ENCODE measurements at regions not wholly inside any gene's neighbourhood (a gene's known extent, or its start where the extent isn't known, plus 50 kb on each side); places are given as distances from the start of the nearest gene placed in this dataset.
"Not testable (repeated sequence)": the region's sequence is repeated elsewhere in the genome, so short reads cannot be mapped to it uniquely, and the experiment has no call there.

DNA sequence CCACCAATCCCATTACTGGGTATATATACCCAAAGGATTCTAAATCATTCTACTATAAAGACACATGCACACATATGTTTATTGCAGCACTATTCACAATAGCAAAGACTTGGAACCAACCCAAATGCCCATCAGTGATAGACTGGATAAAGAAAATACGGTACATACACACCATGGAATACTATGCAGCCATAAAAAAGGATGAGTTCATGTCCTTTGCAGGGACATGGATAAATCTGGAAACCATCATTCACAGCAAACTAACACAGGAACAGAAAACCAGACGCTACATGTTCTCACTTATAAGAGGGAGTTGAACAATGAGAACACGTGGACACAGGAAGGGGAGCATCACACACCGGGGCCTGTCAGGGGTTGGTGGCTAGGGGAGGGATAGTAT is 154.3 kb downstream of the TPBG start:
- not testable (repeated sequence) for DNase-seq

DNA sequence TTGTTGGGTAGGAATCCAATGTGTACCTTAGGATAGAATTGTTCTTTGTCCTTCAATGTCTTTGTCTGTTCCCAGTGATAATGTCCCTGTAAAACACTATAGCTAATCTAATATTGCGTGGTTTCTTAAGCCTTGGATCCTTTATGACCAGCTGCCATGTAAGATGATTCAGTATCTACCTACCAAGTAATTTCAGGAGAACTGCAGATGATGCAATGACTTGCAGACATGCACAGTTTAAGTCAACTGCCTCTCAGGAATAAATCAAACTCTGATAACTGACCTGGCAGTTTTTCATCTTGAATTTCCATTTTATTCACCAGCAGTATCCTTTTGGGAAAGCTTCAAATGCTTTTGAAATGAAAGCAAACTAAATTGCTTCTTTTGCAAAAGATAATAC is 157.8 kb downstream of the TPBG start:
- DNase-seq = no peak

GRCh38 chr6:82521861-82522260 is 158.2 kb downstream of the TPBG start:
- no peak for DNase-seq

DNA sequence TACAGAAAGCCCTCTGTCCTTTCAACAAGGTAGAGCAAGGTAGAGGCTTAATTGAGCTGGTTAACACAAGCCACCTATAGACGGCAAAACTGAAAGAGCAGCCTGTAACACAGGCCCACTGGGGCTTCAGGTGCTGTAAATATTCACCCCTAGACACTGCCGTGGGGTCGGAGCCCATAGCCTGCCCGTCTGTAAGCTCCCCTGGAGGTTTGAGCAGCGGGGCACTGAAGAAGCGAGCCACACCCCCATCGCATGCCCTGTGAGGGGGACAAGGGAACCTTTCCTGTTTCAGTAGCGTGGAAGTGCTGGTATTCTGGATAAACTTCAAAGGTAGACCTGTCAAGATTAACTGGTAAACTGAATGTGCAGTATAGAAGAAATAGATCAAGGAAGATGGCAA is 160.4 kb downstream of the TPBG start:
- DNase-seq = no peak

DNA sequence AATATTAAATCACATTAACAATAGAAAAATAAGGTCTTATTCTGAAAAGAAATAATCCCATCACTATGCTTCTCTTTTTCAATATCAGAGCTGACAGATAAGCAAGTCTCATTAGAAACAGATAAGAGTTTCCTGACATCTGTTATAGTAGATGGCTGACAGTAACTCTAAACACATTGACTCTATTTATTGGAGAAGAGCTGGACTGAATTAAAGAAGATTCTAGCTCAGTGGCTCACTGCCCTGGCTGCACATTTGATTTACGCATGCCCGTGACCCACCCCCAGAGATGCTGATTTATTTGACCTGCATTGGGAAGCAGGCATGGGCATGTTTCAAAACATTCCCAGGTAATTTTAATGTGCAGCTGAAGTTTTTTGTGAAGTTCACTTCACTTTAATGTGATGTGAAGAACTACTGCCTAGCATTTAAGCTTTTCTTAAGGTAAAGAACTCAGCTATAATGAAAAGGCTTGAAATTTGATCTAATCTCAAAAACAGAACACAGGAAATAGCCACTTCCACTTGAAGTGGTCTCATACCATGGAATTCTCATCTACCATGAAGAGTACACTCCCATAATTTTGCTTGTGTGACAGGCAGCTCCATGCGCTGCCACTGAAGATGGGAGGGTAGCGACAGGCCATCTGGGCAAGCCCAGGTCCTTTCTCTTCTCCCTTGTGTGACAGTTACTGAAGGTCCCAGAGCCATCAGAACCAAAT is 162.3 kb downstream of the TPBG start:
- DNase-seq = no peak

- not testable (repeated sequence) for DNase-seq
These were observed 166.4 kb downstream of the TPBG start for GRCh38 chr6:82529960-82530460.

- DNase-seq = no peak
These were observed 171.3 kb downstream of the TPBG start for GRCh38 chr6:82534876-82535275.

DNA sequence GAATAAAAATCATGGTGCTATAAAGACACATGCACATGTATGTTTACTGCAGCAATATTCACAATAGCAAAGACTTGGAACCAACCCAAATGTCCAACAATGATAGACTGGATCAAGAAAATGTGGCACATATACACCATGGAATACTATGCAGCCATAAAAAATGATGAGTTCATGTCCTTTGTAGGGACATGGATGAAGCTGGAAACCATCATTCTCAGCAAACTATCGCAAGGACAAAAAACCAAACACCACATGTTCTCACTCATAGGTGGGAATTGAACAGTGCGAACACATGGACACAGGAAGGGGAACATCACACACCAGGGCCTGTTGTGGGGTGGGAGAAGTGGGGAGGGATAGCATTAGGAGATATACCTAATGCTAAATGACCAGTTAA is 185.9 kb downstream of the TPBG start:
- DNase-seq = not testable (repeated sequence)

- not testable (repeated sequence) for DNase-seq
These were observed 187.7 kb downstream of the TPBG start for GRCh38 chr6:82551311-82551710.

GRCh38 chr6:82551831-82552230 is 188.2 kb downstream of the TPBG start:
- no peak for DNase-seq

DNA sequence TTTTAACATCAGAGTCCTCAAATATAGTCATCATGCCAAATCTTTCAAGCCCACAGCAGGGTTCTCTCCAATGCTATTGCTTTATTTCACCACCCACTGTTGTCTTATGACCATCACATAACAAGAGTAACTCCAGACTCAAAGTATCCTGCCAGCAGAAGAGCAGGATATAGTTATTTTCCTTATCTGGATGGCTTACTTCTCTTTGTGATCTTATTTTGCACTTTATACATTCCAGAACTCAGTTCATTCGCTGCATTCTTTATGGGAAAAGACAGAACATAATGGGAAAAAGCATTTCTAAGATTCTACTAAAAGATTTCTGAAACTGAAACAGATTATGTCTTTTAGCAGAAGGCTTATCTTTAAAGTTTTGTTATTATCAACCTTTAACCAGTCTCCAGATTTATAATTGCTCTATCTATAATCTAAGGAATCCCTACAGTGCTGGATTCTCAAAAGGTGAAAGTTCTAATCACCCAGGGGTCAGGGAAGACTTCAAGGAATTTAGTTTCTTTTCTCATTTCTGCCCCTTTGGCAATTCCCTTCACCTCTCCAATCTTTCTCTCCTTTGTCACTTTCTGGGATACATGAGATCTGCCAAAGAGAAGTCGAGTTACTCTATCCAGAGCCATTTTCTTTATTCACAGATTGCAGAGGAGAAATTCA is 190.4 kb downstream of the TPBG start:
- no peak for DNase-seq

- no peak for DNase-seq
These were observed 191.0 kb downstream of the TPBG start for GRCh38 chr6:82554666-82555065.

- DNase-seq = no peak
These were observed 192.2 kb downstream of the TPBG start for GRCh38 chr6:82555801-82556200.

DNA sequence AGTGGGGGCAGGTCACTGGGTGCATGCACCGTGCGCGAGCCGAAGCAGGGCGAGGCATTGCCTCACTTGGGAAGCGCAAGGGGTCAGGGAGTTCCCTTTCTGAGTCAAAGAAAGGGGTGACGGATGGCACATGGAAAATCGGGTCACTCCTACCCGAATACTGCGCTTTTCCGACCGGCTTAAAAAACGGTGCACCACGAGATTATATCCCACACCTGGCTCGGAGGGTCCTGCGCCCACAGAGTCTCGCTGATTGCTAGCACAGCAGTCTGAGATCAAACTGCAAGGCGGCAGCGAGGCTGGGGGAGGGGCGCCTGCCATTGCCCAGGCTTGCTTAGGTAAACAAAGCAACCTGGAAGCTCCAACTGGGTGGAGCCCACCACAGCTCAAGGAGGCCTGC is 194.9 kb downstream of the TPBG start:
- DNase-seq = not testable (repeated sequence)

DNA sequence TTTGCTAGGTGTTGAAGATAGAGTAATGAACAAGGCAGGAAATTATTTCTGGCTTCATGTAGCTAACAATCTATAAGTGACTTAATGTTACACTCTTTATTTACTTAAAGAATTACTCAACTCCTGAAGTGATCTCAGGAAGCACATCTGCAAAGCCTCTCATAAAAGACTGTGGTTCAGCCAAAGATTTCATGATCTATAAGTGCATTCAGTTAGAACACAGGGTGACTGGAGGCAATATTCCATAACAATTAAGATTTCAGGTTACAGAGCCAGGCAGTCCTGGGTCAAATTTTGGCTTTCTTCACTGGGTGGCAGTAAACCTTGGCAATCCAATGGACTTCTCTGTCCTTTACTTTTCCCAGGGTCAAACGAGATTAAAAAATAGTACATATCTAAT is 204.0 kb downstream of the TPBG start:
- DNase-seq = no peak

- no peak for DNase-seq
These were observed 204.8 kb downstream of the TPBG start for GRCh38 chr6:82568290-82568993.

DNA sequence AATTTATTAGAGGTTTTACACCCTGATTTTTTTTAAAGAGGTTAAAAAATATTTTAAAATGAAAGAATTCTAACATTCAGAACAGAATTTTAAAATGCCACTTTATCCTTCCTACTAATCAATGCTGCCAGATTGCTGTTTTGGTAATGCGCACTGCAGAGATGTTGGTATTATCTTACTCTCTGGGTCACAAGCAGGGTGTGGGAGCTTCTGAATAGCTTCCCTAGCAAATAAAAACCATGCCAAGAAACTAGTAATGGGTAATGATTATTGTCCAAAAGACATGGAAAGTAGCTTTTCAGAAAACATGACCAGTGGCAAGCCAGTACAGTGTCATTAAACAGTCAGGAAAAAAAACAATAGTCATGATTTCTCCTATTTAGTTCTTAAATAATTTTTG is 205.4 kb downstream of the TPBG start:
- no peak for DNase-seq

- no peak for DNase-seq
These were observed 206.5 kb downstream of the TPBG start for GRCh38 chr6:82570083-82570482.

GRCh38 chr6:82571455-82571854 is 207.8 kb downstream of the TPBG start:
- no peak for DNase-seq

- DNase-seq = no peak
These were observed 209.8 kb downstream of the TPBG start for GRCh38 chr6:82573254-82573972.

- no peak for DNase-seq
These were observed 212.7 kb downstream of the TPBG start for GRCh38 chr6:82576284-82576683.

DNA sequence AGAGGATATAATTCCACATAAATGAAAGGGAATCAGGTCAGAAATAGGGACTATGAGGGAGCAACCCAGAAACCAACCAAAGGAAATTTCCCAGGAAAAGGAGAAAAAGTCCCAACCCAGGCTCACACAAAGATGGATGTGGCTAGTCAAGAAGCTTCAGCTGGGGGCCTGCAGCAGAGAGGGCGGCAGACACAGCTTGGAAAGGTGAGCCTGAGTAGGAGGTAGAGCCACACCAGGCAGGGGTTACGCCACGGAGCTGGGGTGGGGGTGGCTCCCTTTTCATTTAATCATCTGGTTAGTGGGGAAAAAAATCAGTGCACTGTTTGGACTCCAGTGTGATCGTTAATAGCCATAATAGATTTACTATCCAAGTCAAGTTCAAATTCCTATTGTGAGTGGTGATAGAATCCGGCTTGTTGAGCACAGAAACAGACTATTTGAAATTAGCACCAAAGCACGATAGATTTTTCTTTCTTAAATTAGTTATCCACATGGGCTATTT is 220.6 kb downstream of the TPBG start:
- DNase-seq = no peak

- DNase-seq = no peak
These were observed 221.2 kb downstream of the TPBG start for GRCh38 chr6:82584856-82585255.
